GM18867 (cell line): ENCODE measurements at regions not wholly inside any gene's neighbourhood (a gene's known extent, or its start where the extent isn't known, plus 50 kb on each side); places are given as distances from the start of the nearest gene placed in this dataset.
A peak's percentile ranks its signal among the peaks of the same experiment; 100 is the strongest.

Source experiments
- ATAC-seq: cut with Tn5 transposase; IDR thresholded peaks from one replicate; pipeline ENCODE4 v1.9.1; 2021; ENCODE audit warnings: mild to moderate bottlenecking, moderate library complexity; ENCODE audit not compliant: unreplicated experiment

- no peak for ATAC-seq
Measured at GRCh38 chr13:75231235-75231634, 250.7 kb downstream of the TBC1D4 start.

DNA sequence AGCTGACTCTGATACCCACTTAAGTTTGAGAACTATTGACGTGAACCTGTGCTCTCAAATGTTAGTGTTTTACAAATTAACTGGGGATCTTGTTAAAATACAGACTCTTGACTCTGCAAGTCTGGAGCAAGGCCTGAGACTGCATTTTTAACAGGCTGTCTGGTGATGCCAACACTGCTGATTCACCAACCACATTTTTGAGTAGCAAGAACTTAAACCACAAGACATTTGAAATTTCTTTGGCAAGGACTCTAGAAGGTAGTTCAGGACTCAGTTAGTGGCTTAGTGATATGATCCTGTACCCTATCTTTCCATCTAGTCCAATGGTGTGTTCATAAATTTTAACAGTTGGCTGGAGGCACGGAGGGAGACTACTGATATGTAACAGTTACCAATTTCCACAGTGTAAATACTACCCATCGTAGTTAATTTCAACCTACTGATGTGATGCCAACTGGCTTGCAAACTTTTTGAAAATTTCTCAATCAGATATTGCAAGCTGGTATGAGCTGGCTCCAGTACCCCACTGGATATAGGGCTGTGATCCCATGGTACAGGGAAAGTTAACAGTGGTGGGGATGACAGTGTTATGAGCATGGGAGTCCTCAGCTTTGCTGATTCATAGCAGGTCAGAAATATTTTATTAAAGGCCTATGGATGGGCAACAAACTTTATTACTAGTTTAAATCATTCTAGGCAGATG is 255.1 kb downstream of the TBC1D4 start:
- no peak for ATAC-seq

- ATAC-seq, result no peak
Measured at GRCh38 chr13:75226092-75226491, 255.9 kb downstream of the TBC1D4 start.

DNA sequence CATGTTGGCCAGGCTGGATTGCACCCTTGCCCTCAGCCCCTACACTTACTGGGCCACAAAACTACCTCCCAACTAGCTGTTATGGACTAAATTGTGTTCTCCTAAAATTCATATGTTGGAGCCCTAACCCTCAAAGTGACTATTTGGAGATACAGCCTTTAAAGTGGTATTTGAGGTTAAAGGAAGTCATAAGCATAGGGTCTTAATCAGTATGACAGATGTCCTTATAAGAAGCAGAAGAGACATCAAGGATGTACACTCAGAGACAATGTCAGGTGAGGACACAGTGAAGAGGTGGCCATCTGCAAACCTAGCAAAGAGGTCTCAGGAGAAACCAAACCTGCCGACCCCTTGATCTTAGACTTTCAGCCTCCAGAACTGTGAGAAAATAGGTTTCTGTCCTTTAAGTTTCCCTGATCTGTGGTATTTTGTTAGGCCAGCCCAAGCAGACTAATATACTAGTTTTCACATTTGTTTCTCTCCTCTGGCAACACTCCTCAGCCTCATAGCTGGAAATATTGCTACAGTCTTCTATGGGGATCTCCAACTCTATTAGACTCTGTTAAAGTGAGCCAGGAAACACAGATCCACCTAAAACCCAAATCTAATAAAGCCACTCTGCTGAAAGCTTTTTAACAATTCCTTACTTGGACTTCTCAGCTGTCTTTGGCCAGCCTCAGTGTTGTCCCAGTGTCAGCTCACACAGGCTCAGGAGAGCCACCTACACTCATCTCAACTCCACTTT is 256.5 kb downstream of the TBC1D4 start:
- no peak for ATAC-seq

GRCh38 chr13:75224053-75224742 is 257.8 kb downstream of the TBC1D4 start:
- ATAC-seq, result no peak

- ATAC-seq, result no peak
Measured at GRCh38 chr13:75222031-75222430, 259.9 kb downstream of the TBC1D4 start.

DNA sequence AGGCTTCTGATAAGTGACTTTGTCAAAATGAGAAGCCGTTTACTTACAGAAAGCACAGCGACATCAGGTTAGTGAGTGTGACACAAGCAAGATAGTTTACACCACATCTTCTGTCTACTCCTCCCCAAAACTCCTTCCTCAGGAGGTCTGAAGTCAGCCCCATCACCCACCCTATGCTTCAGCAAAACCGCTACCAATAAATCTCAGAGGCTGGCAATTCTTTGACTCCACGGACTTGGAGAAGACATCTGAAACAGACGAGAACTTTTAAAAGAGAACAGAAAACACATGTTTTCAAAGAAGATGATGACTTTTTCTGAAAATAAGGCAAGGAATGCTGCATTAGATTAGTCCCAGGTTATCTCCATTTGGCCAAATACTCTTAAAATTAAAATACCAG is 261.1 kb downstream of the TBC1D4 start:
- no peak for ATAC-seq

DNA sequence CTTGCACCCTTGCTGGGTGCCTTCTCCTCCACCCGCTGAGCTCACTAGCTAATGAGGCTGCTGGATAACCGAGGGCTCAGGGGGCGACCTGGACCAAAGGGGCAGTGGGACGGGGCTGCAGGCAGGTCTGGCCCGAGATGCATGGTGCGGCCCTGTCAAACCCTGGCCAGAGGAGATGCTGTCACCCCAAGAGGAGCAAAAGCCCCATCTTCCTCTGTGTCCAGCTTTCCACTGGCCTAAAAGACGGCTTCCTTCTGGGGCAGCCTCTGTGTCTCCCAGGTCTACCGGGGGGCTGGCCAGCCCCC is 261.8 kb downstream of the TBC1D4 start:
- no peak for ATAC-seq

GRCh38 chr13:75219479-75220237 is 262.3 kb downstream of the TBC1D4 start:
- ATAC-seq, result peak; percentile 96

DNA sequence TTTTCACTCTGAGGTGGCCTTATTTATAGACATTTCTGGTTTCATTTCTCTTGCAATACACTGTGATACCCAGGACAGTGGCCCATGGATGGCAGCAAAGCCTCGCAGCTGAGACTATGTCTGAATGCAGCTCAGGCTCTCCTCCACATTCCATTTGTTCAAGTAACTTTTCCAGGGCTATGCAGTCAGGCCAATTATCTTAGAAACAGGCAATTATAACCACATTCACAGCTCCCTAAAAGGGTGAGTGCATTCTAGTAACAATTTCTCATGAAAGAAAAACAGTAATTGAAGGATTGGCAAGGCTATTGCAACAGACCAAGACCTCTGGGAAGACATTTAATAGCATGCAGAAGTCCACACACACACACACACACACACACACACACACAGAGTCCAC is 264.0 kb downstream of the TBC1D4 start:
- ATAC-seq, result peak; percentile 53

GRCh38 chr13:75216038-75216437 is 265.9 kb downstream of the TBC1D4 start:
- no peak for ATAC-seq

GRCh38 chr13:75214846-75215245 is 267.1 kb downstream of the TBC1D4 start:
- ATAC-seq, result no peak

DNA sequence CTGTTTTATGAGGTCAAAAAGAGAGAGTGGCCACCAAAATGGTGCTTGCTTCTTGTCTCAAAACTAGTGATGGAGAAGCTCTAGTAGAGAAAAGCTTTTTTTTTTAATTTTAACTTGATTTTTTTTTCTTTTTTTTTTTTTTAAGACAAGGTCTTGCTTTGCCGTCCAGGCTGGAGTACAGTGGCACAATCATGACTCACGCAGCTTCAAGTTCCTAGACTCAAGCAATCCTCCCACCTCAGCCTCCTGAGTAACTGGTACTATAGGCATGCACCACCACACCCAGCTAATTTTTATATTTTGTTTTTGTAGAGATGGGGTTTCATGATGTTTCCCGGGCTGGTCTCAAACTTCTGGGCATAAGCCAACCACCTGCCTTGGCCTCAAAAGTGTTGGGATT is 279.0 kb downstream of the TBC1D4 start:
- ATAC-seq, result no peak

DNA sequence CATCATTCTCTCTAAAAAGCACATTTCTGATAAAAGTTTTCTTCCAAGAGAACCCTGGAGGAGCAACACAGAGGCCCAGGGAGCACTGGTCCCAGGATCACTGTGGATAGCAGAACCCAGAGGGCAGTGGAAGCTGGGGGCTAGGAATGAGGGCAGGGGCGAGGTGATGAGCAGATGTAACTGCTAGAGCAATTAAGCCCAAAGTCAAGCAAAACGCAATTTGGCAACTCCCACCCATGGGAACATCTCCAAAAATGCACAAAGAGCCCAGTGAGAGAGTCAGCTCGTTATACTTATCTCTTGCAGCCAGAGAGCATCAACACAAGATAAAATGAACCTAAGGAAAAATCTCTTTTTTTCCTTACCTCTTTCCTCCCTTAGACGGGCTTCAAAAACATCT is 284.2 kb downstream of the TBC1D4 start:
- ATAC-seq, result no peak

- no peak for ATAC-seq
Measured at GRCh38 chr13:75196147-75196837, 285.7 kb downstream of the TBC1D4 start.

GRCh38 chr13:75195495-75196146 is 286.3 kb downstream of the TBC1D4 start:
- ATAC-seq, result no peak

- ATAC-seq, result no peak
Measured at GRCh38 chr13:75194717-75195462, 287.1 kb downstream of the TBC1D4 start.

DNA sequence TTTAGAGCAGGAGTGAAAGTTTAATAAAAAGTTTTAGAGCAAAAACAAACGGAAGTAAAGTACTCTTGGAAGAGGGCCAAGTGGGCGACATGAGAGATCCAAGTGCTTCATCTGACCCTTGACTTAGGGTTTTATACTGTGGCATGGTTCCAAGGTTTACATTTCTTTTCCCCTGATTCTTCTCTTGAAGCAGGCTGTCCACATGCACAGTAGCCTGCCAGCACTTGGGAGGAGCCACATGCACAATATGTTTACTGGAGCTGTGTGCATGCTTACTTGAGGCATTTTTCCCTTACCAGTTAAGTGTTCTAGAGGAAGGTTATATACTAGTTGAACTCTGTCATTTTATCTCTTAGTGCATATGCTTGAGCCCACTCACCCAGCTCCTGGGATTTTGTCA is 295.6 kb downstream of the TBC1D4 start:
- ATAC-seq, result no peak

GRCh38 chr13:75181906-75182305 is 300.1 kb downstream of the TBC1D4 start:
- ATAC-seq, result no peak
